LNCaP clone FGC (cell line): ENCODE measurements at regions not wholly inside any gene's neighbourhood (a gene's known extent, or its start where the extent isn't known, plus 50 kb on each side); places are given as distances from the start of the nearest gene placed in this dataset.

Source experiments
- DNase-seq: peaks from one replicate; pipeline ENCODE4 v3.0.0-alpha.2; 2011; ENCODE audit warnings: low read depth
- H3K4me3 ChIP-seq: 2 replicates; pipeline ENCODE4 v1.5.1; 2011; ENCODE audit warnings: mild to moderate bottlenecking, low read depth, low read length, control low read depth
- TF ChIP-seq, protein P1 (sequence below): IDR thresholded peaks from 2 replicates; pipeline ENCODE4 v1.5.1; 2012; ENCODE audit warnings: mild to moderate bottlenecking; ENCODE audit not compliant: control insufficient read depth, insufficient read depth; ENCODE audit errors: extremely low read depth

DNA sequence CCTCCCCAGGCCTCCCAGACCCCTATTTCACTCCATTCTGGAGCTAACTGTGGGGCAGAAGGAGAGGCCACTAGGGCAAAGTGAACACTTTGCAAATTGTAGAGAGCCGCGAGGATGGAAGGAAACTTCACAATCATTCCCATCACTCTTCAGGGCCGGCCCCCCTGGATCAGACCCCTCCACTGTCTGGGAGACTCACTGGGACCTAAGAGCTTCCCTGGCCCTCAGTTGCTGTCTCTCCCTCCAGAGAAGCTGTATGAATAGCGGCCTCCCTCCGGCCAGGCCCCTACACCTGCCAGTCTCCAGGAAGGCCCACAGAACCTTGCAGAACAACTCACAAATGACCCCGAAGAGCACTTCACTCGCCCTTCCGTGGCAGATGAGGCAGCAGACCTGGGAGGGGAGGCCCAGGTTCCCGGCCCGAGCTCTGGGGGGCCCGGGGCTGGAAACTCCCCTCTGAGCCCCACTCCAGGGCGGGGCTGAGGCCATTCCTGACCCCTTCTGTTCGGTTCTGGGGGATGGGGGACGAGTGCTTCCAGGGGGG is 141.9 kb upstream of the IER5L start:
- peak overlapping the region; percentile 56 for H3K4me3 ChIP-seq
- DNase-seq, result no peak
- TF ChIP-seq, protein P1, sequence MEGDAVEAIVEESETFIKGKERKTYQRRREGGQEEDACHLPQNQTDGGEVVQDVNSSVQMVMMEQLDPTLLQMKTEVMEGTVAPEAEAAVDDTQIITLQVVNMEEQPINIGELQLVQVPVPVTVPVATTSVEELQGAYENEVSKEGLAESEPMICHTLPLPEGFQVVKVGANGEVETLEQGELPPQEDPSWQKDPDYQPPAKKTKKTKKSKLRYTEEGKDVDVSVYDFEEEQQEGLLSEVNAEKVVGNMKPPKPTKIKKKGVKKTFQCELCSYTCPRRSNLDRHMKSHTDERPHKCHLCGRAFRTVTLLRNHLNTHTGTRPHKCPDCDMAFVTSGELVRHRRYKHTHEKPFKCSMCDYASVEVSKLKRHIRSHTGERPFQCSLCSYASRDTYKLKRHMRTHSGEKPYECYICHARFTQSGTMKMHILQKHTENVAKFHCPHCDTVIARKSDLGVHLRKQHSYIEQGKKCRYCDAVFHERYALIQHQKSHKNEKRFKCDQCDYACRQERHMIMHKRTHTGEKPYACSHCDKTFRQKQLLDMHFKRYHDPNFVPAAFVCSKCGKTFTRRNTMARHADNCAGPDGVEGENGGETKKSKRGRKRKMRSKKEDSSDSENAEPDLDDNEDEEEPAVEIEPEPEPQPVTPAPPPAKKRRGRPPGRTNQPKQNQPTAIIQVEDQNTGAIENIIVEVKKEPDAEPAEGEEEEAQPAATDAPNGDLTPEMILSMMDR, result no peak

DNA sequence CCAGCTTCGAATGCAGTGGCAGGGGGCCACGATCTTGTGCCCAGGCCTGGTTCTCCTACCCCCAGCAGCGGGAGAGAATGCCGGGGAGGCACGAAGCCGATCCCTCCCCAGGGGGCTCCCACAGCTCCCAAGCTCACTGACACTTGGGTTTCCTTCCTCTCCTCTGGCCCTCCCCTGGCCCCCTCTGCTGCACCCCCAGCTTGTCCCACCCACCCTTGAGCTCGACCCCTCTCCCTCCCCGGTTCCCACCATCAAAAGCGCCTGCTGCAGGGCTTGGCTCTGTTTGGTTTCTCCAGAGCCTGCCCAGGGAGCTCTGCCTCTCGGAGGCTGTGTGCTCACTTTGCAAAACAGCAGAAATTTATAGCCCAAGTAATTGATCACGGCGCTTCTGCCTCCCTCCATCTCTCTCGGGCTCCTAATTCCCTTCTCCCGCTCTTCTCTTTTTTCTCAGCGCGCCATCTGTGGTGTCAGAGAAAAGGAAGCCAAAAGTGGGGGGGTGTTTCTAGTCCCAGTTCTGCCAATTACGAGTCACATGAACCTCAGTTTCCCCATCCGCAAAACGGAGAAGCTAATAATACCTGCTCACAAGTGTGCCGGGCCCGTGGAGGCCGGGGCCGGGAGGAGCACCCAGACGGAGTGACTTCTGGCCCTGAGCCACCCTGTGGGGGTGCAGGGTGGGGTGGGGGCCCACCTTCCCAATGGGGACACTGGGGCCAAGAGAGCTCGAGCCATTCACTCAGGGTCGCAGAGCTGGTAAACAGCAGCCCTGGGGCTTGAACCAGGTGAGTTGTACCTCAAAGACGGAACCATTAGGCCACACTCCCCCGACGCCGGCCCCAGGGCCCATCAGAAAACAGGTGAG is 141.2 kb upstream of the IER5L start:
- TF ChIP-seq, protein P1, result no peak
- no peak for DNase-seq

DNA sequence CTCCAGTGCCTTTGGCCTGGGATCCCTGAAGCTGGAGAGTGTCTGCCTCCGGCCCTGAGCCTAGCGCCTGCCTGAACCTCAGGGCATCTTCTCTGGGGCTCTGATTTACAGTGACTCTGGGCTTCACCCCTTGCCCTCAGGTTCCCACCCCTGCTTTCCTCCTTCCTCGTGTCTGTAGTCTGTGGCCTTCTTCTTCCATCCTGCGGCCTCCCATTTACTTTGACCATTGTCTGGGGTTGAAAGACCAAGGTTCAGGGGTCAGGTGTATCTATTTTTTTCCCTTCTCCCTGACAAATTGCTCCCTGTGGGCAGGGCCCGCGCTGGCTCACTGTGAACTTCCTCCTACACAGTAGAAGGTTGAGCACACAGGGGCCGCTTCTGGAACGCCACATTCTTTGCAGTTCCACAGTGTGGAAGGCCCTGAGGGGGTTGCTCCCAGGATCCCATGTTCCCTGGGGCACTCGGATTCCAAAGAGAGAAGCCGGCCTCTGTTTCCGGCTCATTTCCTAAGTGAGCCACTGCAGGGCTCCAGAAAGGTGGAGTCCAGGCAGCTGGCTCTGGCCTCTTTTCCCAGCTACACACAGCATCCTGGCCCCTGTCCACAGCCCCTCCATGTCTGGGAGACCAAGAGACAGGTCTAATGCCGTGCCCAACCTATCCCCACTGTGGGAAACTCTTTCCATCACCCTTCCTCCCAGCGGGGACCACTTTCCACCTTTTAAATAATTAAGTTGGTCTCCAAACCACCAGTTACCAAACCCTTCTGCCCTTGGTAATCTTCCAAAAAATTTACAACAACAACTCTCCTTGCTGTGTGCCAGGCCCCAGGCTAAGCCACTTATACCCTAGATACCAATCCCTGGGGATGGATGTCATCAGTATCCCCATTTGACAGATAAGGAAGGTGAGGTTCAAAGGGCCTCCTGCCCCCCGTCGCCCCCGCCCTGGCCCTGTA is 140.3 kb upstream of the IER5L start:
- DNase-seq, result no peak
- TF ChIP-seq, protein P1, result no peak
- no peak overlapping the region for H3K4me3 ChIP-seq

More for the DNA sequence above, 141.2 kb upstream of the IER5L start:
- no peak overlapping the region for H3K4me3 ChIP-seq

DNA sequence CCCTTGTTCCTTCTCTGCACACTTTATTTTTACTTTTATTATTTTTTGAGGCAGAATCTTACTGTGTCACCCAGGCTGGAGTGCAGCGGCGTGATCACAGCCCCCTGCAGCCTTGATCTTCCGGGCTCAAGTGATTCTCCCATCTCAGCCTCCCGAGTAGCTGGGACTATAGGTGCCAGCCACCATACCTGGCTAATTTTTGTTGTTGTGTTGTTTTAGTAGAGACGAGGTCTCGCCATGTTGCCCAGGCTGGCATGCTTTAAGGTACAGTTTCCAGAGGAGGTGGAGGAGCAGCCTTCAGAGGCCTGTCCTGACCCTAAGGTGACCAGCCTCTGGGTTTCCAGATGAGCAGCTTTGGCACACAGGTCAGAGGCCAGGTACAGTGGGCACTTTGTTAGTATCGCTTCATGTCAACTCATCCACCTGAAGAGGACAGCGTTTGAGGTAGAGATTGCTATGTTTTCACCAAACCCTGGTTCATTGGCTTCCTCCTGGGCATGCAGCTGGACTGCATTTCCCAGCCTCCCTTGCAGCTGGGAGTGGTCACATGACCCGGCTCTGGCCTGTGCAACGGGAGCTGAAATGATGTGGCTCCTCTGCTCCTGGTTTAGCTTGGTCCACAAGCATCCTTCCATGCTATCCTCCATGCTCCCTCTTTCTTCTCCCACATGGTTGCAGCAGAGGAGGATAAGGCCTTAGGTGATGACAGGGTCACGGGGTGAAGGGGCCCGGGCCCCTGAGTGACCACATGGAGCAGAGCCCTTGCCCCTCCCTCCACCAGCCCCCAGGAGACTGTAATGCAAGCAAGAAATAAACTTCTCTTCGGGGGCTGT is 139.3 kb upstream of the IER5L start:
- TF ChIP-seq, protein P1, result no peak
- H3K4me3 ChIP-seq, result no peak overlapping the region
- DNase-seq, result no peak

DNA sequence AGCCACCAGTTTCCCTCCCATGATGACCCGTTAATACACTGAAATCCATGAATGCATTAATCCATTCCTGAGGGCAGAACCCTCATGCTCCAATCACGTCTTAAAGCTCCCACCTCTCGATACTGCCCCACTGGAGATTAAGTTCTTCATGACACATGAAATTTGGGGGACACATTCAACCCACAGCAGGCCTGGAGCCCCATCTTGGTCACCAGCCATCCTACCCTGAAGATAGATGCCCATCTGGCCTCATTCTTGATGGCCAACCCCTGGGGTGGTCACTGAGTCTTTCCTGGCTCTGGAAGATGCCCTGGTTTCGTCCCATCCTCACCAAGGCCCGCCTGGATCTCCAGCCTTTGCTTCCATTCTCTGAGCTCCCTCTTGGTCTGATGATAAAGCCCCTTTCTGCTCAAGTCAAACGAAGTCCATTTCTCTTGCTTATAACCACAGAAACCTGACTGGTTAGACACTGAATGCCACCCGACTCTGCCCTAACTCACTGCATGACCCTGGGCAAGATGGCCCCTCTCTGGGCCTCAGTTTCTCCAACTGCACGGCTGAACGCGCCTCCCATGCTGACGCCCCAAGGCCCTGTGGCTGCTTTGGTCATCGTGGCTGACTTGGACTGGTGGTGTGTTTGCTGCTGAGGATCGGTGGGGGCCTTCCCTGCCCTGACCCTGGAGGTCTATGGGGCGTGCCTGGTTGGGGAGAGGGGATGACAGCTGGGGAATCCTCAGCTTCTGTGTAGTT is 138.4 kb upstream of the IER5L start:
- H3K4me3 ChIP-seq, result no peak overlapping the region

More for the DNA sequence above, 138.4 kb upstream of the IER5L start:
- no peak for DNase-seq
- TF ChIP-seq, protein P1, result no peak
